Frontal cortex (tissue), 3 donors: ENCODE measurements at regions not wholly inside any gene's neighbourhood (a gene's known extent, or its start where the extent isn't known, plus 50 kb on each side); places are given as distances from the start of the nearest gene placed in this dataset.

Source experiments
- DNase-seq, 2 donors: peaks; one replicate each; pipeline ENCODE4 v3.0.0; 2012; ENCODE audit warnings: low spot score in 2 of 2
- FAIRE-seq: peaks from 2 replicates; lab custom pipeline; 2012; peaks lifted over from hg19 to GRCh38; lab: Jason Lieb, UNC
- donor health status: control.
- donor health status: control.
- donor health status: control.

DNA sequence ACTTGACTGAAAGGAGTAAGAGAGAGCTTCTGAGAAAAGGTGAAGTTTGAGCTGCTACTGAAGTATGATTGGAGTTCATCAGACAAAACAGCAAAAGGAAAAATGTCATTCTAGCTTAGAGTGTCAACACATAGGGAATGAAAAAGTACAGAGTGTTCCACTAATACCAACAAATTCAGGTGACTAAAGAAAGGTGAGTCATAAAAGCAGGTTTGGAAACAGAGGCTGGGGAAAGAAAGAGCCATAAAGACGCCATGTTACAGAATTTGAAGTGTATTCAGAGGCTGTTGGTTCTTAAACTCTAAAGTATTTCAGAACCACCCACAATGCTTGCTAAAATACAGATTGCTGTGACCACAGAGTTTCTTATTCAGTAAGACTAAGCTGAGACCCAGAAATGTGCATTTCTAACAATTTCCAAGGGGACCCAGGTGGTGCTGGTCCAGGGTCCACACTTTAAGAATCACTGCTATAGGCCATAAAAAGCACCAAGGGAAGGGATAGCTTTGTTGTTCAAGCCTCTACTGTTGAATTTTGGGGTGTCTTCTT, 143.1 kb downstream of the ELAPOR2 start:
- DNase-seq = no peak
- no peak for FAIRE-seq

DNA sequence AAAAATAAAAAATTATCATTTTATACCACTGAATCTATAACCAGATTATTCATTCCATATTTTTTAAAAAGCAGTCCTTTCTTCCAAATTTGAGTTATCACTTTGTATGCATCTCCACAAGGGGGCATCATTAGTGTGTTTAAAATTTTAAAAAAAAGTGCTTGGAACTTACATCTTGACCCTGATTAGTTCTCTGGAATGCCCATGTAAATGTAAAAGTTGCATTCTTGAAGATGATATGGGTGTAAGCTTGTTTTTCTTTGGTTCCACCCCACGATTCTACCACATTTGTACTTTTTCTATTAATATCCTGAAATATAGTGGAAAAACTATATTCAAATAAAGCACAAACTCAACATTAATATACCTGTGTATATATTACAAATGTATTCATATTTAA, 144.9 kb downstream of the ELAPOR2 start:
- DNase-seq = no peak
- FAIRE-seq = peak; percentile 90
